ENCODE measurements at regions not wholly inside any gene's neighbourhood (a gene's known extent, or its start where the extent isn't known, plus 50 kb on each side); places are given as distances from the start of the nearest gene placed in this dataset.

GRCh38 chr10:129038522-129038921 is 428.5 kb upstream of the MGMT start:
- no peaks in the 10 kb centered on the region for H3K9me3 ChIP-seq (ENCODE audit: low read length)
- no peak for TF ChIP-seq POLR2AphosphoS5 (IDR thresholded peaks at IDR 0.05)
- H3K79me2 ChIP-seq (replicated peaks; ENCODE audit: insufficient read depth, low read length): no peaks in the 10 kb centered on the region
- no peak overlapping the region for H3K4me2 ChIP-seq (ENCODE audit: low read length)
- no peak overlapping the region for H3K4me3 ChIP-seq (ENCODE audit: low read length)
- H3K9me2 ChIP-seq (ENCODE audit: insufficient read depth, low read length): no peaks in the 10 kb centered on the region
- H3F3A ChIP-seq (ENCODE audit: insufficient read depth, low read length, poor library complexity, severe bottlenecking): peaks cover 6% of the 10 kb centered on the region
- peaks cover 26% of the 10 kb centered on the region for H3K27me3 ChIP-seq (ENCODE audit: insufficient read depth, low read depth, low read length)
- no peaks in the 10 kb centered on the region for H3K36me3 ChIP-seq (ENCODE audit: insufficient read depth, low read length)
- no peak overlapping the region for H3K9ac ChIP-seq (ENCODE audit: low read length)
- no peaks in the 10 kb centered on the region for H4K20me1 ChIP-seq (ENCODE audit: insufficient read depth)
- H2AFZ ChIP-seq (ENCODE audit: low read depth, low read length): no peak overlapping the region
- H3K27ac ChIP-seq (ENCODE audit: low read length): no peak overlapping the region

- no peak for TF ChIP-seq RAD21 (conservative IDR thresholded peaks at IDR 0.05)
- no peak for TF ChIP-seq TAF1 (IDR thresholded peaks at IDR 0.05; ENCODE audit: low read depth)
- TF ChIP-seq SMC3 (conservative IDR thresholded peaks at IDR 0.05; ENCODE audit: poor library complexity): no peak
- no peak for TF ChIP-seq EZH2 (IDR thresholded peaks at IDR 0.05; ENCODE audit: borderline replicate concordance, insufficient read depth, low read length, poor library complexity, severe bottlenecking)
- TF ChIP-seq, protein P1, sequence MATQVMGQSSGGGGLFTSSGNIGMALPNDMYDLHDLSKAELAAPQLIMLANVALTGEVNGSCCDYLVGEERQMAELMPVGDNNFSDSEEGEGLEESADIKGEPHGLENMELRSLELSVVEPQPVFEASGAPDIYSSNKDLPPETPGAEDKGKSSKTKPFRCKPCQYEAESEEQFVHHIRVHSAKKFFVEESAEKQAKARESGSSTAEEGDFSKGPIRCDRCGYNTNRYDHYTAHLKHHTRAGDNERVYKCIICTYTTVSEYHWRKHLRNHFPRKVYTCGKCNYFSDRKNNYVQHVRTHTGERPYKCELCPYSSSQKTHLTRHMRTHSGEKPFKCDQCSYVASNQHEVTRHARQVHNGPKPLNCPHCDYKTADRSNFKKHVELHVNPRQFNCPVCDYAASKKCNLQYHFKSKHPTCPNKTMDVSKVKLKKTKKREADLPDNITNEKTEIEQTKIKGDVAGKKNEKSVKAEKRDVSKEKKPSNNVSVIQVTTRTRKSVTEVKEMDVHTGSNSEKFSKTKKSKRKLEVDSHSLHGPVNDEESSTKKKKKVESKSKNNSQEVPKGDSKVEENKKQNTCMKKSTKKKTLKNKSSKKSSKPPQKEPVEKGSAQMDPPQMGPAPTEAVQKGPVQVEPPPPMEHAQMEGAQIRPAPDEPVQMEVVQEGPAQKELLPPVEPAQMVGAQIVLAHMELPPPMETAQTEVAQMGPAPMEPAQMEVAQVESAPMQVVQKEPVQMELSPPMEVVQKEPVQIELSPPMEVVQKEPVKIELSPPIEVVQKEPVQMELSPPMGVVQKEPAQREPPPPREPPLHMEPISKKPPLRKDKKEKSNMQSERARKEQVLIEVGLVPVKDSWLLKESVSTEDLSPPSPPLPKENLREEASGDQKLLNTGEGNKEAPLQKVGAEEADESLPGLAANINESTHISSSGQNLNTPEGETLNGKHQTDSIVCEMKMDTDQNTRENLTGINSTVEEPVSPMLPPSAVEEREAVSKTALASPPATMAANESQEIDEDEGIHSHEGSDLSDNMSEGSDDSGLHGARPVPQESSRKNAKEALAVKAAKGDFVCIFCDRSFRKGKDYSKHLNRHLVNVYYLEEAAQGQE (IDR thresholded peaks at IDR 0.05; ENCODE audit: borderline replicate concordance): no peak
- no peak for TF ChIP-seq POLR2AphosphoS5 (IDR thresholded peaks at IDR 0.05)
- no peak for TF ChIP-seq MXI1 (conservative IDR thresholded peaks at IDR 0.05; ENCODE audit: poor library complexity, severe bottlenecking)
- TF ChIP-seq EP300 (conservative IDR thresholded peaks at IDR 0.05; ENCODE audit: poor library complexity, severe bottlenecking): no peak
- no peak for TF ChIP-seq CTCF (IDR thresholded peaks at IDR 0.05; ENCODE audit: poor library complexity, severe bottlenecking)
- H3K9me3 ChIP-seq (ENCODE audit: low read length): no peaks in the 10 kb centered on the region
- H3K4me3 ChIP-seq (ENCODE audit: low read length): no peak overlapping the region
- peaks cover 22% of the 10 kb centered on the region for H3K27me3 ChIP-seq (ENCODE audit: insufficient read depth, low read depth, low read length)
- H3K36me3 ChIP-seq (ENCODE audit: insufficient read depth, low read length): no peaks in the 10 kb centered on the region
- H3K79me2 ChIP-seq (replicated peaks; ENCODE audit: insufficient read depth, low read length): no peaks in the 10 kb centered on the region
- no peaks in the 10 kb centered on the region for H3F3A ChIP-seq (ENCODE audit: insufficient read depth, low read length, poor library complexity, severe bottlenecking)
- H4K20me1 ChIP-seq (ENCODE audit: insufficient read depth): no peaks in the 10 kb centered on the region
- H3K9ac ChIP-seq (ENCODE audit: low read length): no peak overlapping the region
- no peak overlapping the region for H3K27ac ChIP-seq (ENCODE audit: low read length)
- H3K9me2 ChIP-seq (ENCODE audit: insufficient read depth, low read length): no peaks in the 10 kb centered on the region
- H3K4me2 ChIP-seq (ENCODE audit: low read length): no peak overlapping the region
- H2AFZ ChIP-seq (ENCODE audit: low read depth, low read length): no peak overlapping the region
Observed at GRCh38 chr10:129039406-129040370, 427.4 kb upstream of the MGMT start.
